SK-N-SH (cell line): ENCODE measurements at regions not wholly inside any gene's neighbourhood (a gene's known extent, or its start where the extent isn't known, plus 50 kb on each side); places are given as distances from the start of the nearest gene placed in this dataset.

Experiments
- CTCF ChIA-PET: fragments of 300-600, 350-600 bp; formaldehyde crosslinking; extraction: SDS; loops from one replicate; lab custom pipeline; 2021; lab: Yijun Ruan, JAX
- POLR2A ChIA-PET: fragments of 350-600 bp; sonication (Branson Sonifier 250); formaldehyde crosslinking; extraction: SDS; loops from one replicate; lab custom pipeline; 2020; ENCODE audit warnings: antibody characterized with exemption, inconsistent platforms; lab: Yijun Ruan, JAX
- DNase-seq: peaks from one replicate; pipeline ENCODE4 v3.0.0; 2012
- H2AFZ ChIP-seq: fragments of 200-600 bp; sonication (generic); 2 replicates; pipeline ENCODE4 v1.8.1; 2016; ENCODE audit warnings: antibody characterized with exemption, mild to moderate bottlenecking, low read depth
- H3F3A ChIP-seq: fragments of 200-600 bp; sonication (generic); replicated peaks from 2 replicates; pipeline ENCODE3; 2016; ENCODE audit warnings: antibody characterized with exemption, mild to moderate bottlenecking; ENCODE audit not compliant: insufficient read depth
- H3K27ac ChIP-seq, 2 experiments: fragments of 200-500 bp in 1 of 2; fragments of 200-600 bp in 1 of 2; sonication (Bioruptor generic) in 1 of 2; sonication (generic), shearing (Covaris generic) in 1 of 2; 2 replicates each; pipeline versions ENCODE4 v1.5.1 to v1.6.1; 2014 to 2016; ENCODE audit warnings: low read depth in 2 of 2, inconsistent platforms in 1 of 2, low read length in 1 of 2, mild to moderate bottlenecking in 1 of 2, mixed read lengths in 1 of 2
- H3K27me3 ChIP-seq: fragments of 200-600 bp; sonication (generic), shearing (Covaris generic); 2 replicates; pipeline ENCODE4 v1.6.1; 2016; ENCODE audit warnings: mixed run types; ENCODE audit not compliant: insufficient read depth
- H3K36me3 ChIP-seq, 2 experiments: fragments of 200-500 bp in 1 of 2; fragments of 200-600 bp in 1 of 2; sonication (Bioruptor generic) in 1 of 2; sonication (generic) in 1 of 2; replicated peaks in 1 of 2; 2 replicates each; pipeline versions ENCODE3 to v1.5.1; 2014 to 2016; ENCODE audit warnings: low read length in 1 of 2, mild to moderate bottlenecking in 1 of 2; ENCODE audit not compliant: insufficient read depth in 2 of 2, control insufficient read depth in 1 of 2
- H3K4me1 ChIP-seq, 2 experiments: fragments of 200-500 bp in 1 of 2; fragments of 200-600 bp in 1 of 2; sonication (Bioruptor generic) in 1 of 2; sonication (generic), shearing (Covaris generic) in 1 of 2; 2 replicates each; pipeline versions ENCODE4 v1.5.1 to v1.6.1; 2014 to 2016; ENCODE audit warnings: low read depth in 1 of 2, low read length in 1 of 2, mixed run types in 1 of 2; ENCODE audit not compliant: insufficient read depth in 2 of 2, control insufficient read depth in 1 of 2
- H3K4me2 ChIP-seq: fragments of 200-600 bp; sonication (generic), shearing (Covaris generic); 2 replicates; pipeline ENCODE4 v1.6.1; 2017; ENCODE audit warnings: mixed run types
- H3K4me3 ChIP-seq, 2 experiments: fragments of 200-500 bp in 1 of 2; fragments of 200-600 bp in 1 of 2; sonication (Bioruptor generic) in 1 of 2; sonication (generic), shearing (Covaris generic) in 1 of 2; 2 replicates each; pipeline versions ENCODE4 v1.5.1 to v1.8.1; 2014 to 2016; ENCODE audit warnings: low read depth in 2 of 2, inconsistent platforms in 1 of 2, low read length in 1 of 2, mild to moderate bottlenecking in 1 of 2, mixed read lengths in 1 of 2, moderate library complexity in 1 of 2
- H3K79me2 ChIP-seq: fragments of 200-600 bp; sonication (generic); 2 replicates; pipeline ENCODE4 v1.8.1; 2017; ENCODE audit warnings: mild to moderate bottlenecking; ENCODE audit not compliant: insufficient read depth
- H3K9ac ChIP-seq: fragments of 200-600 bp; sonication (generic); 2 replicates; pipeline ENCODE4 v1.6.1; 2017; ENCODE audit warnings: mixed run types
- H3K9me2 ChIP-seq: fragments of 200-600 bp; sonication (generic); 2 replicates; pipeline ENCODE4 v1.6.1; 2017; ENCODE audit warnings: mixed run types
- H3K9me3 ChIP-seq: fragments of 200-600 bp; sonication (generic); 2 replicates; pipeline ENCODE4 v1.6.1; 2017; ENCODE audit warnings: mixed run types, mild to moderate bottlenecking, moderate library complexity
- H4K20me1 ChIP-seq: fragments of 200-600 bp; sonication (generic); 2 replicates; pipeline ENCODE4 v1.6.1; 2017; ENCODE audit warnings: mild to moderate bottlenecking, mixed run types; ENCODE audit not compliant: insufficient read depth
- GATA2 ChIP-seq: sonication (generic); formaldehyde crosslinking; IDR thresholded peaks from 2 replicates; pipeline ENCODE4 v1.5.0; 2020; ENCODE audit warnings: mild to moderate bottlenecking, missing genetic modification reagents
- MXI1 ChIP-seq: IDR thresholded peaks from 2 replicates; pipeline ENCODE4 v1.6.1; 2012; ENCODE audit warnings: mild to moderate bottlenecking, low read depth, low read length, improper control_type of control experiment
- RAD21 ChIP-seq: IDR thresholded peaks from 2 replicates; pipeline ENCODE4 v1.6.1; 2012; ENCODE audit warnings: mild to moderate bottlenecking, low read length
- RCOR1 ChIP-seq: fragments of 150-350 bp; IDR thresholded peaks from 2 replicates; pipeline ENCODE4 v1.6.1; 2017; ENCODE audit warnings: antibody characterized with exemption, low read length
- RXRA ChIP-seq: IDR thresholded peaks from 2 replicates; pipeline ENCODE4 v1.4.0; 2012; ENCODE audit warnings: low read depth, mild to moderate bottlenecking, borderline replicate concordance
- SMC3 ChIP-seq: IDR thresholded peaks from 2 replicates; pipeline ENCODE4 v1.6.1; 2012; ENCODE audit warnings: low read depth, low read length, improper control_type of control experiment
- TEAD4 ChIP-seq: IDR thresholded peaks from 2 replicates; pipeline ENCODE4 v1.4.0; 2012; ENCODE audit warnings: mild to moderate bottlenecking, borderline replicate concordance; ENCODE audit not compliant: insufficient read depth
- WGBS: methylation state at CpG from one replicate; pipeline ENCODE4 v1.1.6; 2017; ENCODE audit warnings: low lambda C conversion rate; 5-methylcytosine and 5-hydroxymethylcytosine counted together
- TF ChIP-seq, protein P1 (sequence below): fragments of 150-350 bp; IDR thresholded peaks from 2 replicates; pipeline ENCODE4 v1.6.1; 2017; ENCODE audit warnings: antibody characterized with exemption, low read length, low read depth, borderline replicate concordance
- TF ChIP-seq, protein P2 (sequence below): IDR thresholded peaks from 2 replicates; pipeline ENCODE4; 2012
- TF ChIP-seq, protein P3 (sequence below): fragments of 200-600 bp; sonication (generic); IDR thresholded peaks from 2 replicates; pipeline ENCODE4 v1.6.1; 2017; ENCODE audit warnings: antibody characterized with exemption, mild to moderate bottlenecking, moderate library complexity
- TF ChIP-seq, protein P4 (sequence below): IDR thresholded peaks from 2 replicates; pipeline ENCODE4 v1.4.0; 2012; ENCODE audit warnings: low read depth, borderline replicate concordance
- TF ChIP-seq, protein P5 (sequence below): IDR thresholded peaks from 2 replicates; pipeline ENCODE4 v1.4.0; 2012; ENCODE audit warnings: low read depth, borderline replicate concordance
- TF ChIP-seq, protein P6 (sequence below): IDR thresholded peaks from 2 replicates; pipeline ENCODE4 v1.4.0; 2012; ENCODE audit warnings: low read depth

DNA sequence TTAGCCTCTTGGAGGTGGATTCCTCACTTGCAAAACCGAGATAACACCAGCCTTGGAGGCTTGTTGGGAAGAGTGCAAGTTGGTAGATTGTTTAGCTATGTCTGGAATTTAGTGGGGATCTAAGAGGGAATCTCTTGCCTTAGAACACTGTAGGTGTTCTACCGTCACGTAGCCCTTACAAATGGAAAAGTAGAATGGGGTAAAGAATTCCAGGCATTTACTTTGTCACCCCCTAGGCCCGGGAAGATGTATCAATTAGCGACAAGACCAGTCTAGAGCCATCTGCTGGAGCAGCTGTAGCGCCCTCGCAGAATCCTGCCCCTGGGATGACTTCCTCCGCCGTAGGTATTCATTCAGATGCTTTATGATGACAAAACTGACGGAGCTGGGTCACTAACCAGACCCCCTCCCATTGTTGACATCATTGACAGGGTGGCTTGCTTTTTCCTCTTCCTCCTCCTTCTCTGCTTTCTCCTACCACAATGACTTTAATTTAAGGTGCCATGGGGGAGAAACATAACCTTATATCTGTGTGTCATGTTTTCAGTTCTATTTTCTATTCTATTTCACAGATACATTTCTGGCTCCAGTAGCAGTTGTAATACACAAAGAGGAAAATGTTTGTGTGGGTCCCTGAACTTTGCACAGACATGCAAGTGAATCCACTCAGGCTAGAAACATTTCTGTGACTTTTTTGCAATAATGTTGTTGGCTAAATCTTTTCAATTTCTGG, 262.6 kb upstream of the LYZL1 start:
- Histone ChIP-seq H3K27ac (no peak overlapping the region), H3K36me3 (no peaks in the 10 kb centered on the region)
- TF ChIP-seq, protein P1, sequence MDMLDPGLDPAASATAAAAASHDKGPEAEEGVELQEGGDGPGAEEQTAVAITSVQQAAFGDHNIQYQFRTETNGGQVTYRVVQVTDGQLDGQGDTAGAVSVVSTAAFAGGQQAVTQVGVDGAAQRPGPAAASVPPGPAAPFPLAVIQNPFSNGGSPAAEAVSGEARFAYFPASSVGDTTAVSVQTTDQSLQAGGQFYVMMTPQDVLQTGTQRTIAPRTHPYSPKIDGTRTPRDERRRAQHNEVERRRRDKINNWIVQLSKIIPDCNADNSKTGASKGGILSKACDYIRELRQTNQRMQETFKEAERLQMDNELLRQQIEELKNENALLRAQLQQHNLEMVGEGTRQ = no peak
- TF ChIP-seq GATA2 (CRISPR knock-in tag) (no peak), SMC3 (no peak)
- TF ChIP-seq, protein P2, sequence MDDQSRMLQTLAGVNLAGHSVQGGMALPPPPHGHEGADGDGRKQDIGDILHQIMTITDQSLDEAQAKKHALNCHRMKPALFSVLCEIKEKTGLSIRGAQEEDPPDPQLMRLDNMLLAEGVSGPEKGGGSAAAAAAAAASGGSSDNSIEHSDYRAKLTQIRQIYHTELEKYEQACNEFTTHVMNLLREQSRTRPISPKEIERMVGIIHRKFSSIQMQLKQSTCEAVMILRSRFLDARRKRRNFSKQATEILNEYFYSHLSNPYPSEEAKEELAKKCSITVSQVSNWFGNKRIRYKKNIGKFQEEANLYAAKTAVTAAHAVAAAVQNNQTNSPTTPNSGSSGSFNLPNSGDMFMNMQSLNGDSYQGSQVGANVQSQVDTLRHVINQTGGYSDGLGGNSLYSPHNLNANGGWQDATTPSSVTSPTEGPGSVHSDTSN = no peak
- TF ChIP-seq, protein P3, sequence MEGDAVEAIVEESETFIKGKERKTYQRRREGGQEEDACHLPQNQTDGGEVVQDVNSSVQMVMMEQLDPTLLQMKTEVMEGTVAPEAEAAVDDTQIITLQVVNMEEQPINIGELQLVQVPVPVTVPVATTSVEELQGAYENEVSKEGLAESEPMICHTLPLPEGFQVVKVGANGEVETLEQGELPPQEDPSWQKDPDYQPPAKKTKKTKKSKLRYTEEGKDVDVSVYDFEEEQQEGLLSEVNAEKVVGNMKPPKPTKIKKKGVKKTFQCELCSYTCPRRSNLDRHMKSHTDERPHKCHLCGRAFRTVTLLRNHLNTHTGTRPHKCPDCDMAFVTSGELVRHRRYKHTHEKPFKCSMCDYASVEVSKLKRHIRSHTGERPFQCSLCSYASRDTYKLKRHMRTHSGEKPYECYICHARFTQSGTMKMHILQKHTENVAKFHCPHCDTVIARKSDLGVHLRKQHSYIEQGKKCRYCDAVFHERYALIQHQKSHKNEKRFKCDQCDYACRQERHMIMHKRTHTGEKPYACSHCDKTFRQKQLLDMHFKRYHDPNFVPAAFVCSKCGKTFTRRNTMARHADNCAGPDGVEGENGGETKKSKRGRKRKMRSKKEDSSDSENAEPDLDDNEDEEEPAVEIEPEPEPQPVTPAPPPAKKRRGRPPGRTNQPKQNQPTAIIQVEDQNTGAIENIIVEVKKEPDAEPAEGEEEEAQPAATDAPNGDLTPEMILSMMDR = no peak
- TF ChIP-seq, protein P4, sequence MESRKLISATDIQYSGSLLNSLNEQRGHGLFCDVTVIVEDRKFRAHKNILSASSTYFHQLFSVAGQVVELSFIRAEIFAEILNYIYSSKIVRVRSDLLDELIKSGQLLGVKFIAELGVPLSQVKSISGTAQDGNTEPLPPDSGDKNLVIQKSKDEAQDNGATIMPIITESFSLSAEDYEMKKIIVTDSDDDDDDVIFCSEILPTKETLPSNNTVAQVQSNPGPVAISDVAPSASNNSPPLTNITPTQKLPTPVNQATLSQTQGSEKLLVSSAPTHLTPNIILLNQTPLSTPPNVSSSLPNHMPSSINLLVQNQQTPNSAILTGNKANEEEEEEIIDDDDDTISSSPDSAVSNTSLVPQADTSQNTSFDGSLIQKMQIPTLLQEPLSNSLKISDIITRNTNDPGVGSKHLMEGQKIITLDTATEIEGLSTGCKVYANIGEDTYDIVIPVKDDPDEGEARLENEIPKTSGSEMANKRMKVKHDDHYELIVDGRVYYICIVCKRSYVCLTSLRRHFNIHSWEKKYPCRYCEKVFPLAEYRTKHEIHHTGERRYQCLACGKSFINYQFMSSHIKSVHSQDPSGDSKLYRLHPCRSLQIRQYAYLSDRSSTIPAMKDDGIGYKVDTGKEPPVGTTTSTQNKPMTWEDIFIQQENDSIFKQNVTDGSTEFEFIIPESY = no peak
- TF ChIP-seq, all 33 proteins: peak for 0
- Histone ChIP-seq H3K4me1 (peaks cover 0 to 6% of the 10 kb centered on the region in 2 experiments; a peak in 1 of 4 replicates), H2AFZ (no peak overlapping the region), H3K9me3 (no peaks in the 10 kb centered on the region), H3K4me2 (no peak overlapping the region), H3K79me2 (no peaks in the 10 kb centered on the region), H3K27me3 (no peaks in the 10 kb centered on the region), H3F3A (no peaks in the 10 kb centered on the region), H3K9ac (no peak overlapping the region), H3K4me3 (no peak overlapping the region), H3K9me2 (no peaks in the 10 kb centered on the region), H4K20me1 (no peaks in the 10 kb centered on the region)
- WGBS = 70% methylated on average over 8 of the region's 10 CpGs
- DNase-seq = no peak
- ChIA-PET CTCF (interaction anchor here (1.0 to 1.1 kb wide), 2 partner anchors 97 to 362 kb away, joined by 3 read pairs; no protein-coding TSS in a partner anchor), POLR2A (no interaction called here)

DNA sequence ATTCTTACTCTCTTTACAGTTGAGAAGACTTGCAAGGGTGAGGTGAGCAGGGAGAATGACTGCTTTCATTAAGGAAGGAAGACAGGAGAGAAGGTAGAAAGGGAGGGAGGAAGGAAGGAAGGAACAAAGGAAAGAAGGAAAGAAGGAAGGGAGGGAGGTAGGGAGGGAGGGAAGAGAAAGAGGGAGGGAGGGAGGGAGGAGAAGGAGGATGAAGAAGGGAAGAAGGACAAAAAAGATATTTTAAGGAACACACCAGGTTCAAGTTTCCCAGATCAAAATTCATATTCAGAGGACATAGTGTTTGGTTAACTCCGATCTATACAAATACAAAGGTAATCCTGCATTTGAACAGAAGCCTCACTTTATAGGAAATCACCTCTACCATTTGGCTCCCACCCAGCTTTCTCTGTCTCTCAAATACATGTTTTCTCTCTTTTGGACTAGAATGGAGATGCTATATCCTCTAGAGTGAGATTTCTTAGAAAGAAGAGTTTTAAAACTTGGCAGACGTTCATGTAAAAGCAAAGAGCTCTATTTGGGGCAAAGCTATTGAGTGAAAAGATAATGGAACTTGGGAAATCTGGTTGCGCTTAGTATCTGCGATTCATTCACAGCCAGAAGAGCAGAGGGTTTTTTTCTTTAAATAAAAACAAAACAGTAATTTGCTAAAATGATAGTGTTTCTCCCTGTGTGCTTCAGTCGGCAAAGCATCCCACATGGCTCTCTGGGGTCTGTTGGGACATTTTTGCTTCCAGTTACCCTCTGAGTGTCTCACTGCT, 261.9 kb upstream of the LYZL1 start:
- ChIA-PET POLR2A (no interaction called here), CTCF (interaction anchor here (1.0 kb wide), 1 partner anchor 290 kb away, joined by 4 read pairs; no protein-coding TSS in a partner anchor)
- DNase-seq = no peak
- no peak overlapping the region for H3K4me3 ChIP-seq
- WGBS = 73% methylated on average over 5 of the region's 5 CpGs
- H3K9me2 ChIP-seq = no peaks in the 10 kb centered on the region
- H3K27ac ChIP-seq = no peak overlapping the region
- no peaks in the 10 kb centered on the region for H4K20me1 ChIP-seq
- H2AFZ ChIP-seq = no peak overlapping the region
- H3F3A ChIP-seq = no peaks in the 10 kb centered on the region
- no peak overlapping the region for H3K9ac ChIP-seq
- no peak overlapping the region for H3K4me2 ChIP-seq
- H3K9me3 ChIP-seq = no peaks in the 10 kb centered on the region
- no peaks in the 10 kb centered on the region for H3K79me2 ChIP-seq
- H3K36me3 ChIP-seq = no peaks in the 10 kb centered on the region
- H3K4me1 ChIP-seq = peaks cover 0 to 6% of the 10 kb centered on the region in 2 experiments; a peak in 1 of 4 replicates
- no peaks in the 10 kb centered on the region for H3K27me3 ChIP-seq
- TF ChIP-seq RCOR1 = no peak
- TF ChIP-seq, protein P3 = no peak
- TF ChIP-seq TEAD4 = no peak
- TF ChIP-seq, protein P5, sequence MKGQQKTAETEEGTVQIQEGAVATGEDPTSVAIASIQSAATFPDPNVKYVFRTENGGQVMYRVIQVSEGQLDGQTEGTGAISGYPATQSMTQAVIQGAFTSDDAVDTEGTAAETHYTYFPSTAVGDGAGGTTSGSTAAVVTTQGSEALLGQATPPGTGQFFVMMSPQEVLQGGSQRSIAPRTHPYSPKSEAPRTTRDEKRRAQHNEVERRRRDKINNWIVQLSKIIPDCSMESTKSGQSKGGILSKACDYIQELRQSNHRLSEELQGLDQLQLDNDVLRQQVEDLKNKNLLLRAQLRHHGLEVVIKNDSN = no peak
- TF ChIP-seq RXRA = no peak
- no peak for TF ChIP-seq SMC3
- TF ChIP-seq MXI1 = no peak
- TF ChIP-seq, protein P6, sequence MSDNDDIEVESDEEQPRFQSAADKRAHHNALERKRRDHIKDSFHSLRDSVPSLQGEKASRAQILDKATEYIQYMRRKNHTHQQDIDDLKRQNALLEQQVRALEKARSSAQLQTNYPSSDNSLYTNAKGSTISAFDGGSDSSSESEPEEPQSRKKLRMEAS = no peak
- no peak for TF ChIP-seq RAD21
